Urothelium cell line (cell line): ENCODE measurements at regions not wholly inside any gene's neighbourhood (a gene's known extent, or its start where the extent isn't known, plus 50 kb on each side); places are given as distances from the start of the nearest gene placed in this dataset.

ENCODE experiments used
- DNase-seq: peaks from one replicate; pipeline ENCODE4 v3.0.0; 2011; ENCODE audit warnings: low spot score, mixed read lengths
- FAIRE-seq: peaks from 2 replicates; lab custom pipeline; 2011; peaks lifted over from hg19 to GRCh38; lab: Jason Lieb, UNC

DNA sequence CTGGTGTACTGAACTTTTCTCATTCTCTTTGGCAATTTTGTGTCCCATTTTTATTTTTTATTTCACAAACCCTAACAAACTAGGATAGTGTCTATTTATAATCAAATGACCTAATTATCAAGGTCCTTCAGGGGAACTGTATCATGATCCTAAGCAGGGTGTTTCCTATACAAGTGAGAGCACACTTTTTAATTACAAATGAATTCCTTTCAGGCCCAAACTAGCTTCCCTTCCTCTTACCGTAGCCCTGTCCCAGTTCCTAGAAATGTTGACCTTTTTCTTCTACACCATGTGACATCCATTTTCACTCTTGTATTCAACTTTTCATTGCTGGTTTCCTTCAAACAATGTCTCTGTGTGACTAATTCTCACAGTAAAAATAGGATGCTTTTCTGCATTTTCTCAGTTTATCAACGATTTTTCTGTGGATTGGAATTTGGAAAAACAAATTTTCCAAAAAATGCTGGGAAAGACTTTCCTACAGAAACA is 411.4 kb downstream of the CCDC91 start:
- DNase-seq (no peak), FAIRE-seq (no peak)

DNA sequence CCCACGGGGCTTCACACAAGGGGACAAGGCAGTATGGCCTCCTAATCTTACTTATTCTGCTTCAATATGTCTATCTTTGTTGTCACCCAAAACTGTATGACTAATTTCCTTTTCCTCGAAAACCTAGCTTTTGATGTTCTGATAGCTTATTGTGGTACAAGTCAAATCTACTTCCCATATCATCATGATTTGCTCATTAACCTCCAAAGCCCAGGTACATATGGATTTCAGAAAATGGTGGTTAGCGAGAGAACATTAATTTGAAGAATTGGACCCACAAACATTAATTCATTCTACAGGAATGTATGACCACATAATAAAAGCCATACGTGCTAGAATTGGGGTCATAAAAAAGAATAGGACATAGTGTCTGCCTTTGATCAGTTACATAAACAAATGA is 412.5 kb downstream of the CCDC91 start:
- DNase-seq (no peak), FAIRE-seq (no peak)

DNA sequence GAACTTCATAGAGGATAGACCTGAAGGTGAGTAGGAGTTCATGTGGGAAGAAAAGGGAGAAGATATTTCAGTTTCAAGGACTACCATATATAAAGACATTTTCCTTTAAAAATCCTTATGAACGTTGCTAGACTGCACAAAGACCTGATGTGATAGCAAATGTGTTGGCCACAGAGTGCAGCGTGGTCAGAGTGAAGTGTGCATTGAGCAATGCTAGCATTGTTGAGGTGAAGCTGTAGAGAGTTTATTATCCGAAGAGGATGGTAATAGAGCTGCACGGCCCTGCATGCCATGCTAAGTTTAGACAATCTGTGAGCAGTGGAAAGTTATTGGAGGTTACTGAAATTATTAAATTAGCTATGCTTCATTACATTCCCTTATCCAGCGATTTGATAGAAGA is 413.0 kb downstream of the CCDC91 start:
- no peak for FAIRE-seq

DNA sequence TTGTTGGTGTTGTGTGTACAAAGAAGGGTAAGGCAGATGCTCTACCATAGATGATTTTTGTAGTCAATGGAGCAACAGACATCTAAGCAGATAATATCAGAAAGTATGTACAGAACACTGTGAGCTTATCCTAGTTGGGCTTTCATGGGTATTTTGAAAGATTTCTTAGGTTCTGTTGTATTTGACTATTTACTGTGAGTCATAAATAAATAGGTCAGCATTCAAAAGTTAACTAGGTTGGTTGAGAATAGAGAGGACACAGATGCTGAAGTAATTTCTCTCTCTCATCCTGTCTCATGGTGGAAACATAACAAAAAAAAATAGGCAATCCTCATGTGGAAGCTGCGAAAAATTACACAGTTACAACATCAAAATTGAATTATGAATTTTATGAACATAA is 413.5 kb downstream of the CCDC91 start:
- no peak for FAIRE-seq
- DNase-seq: no peak

More for the DNA sequence above, 413.0 kb downstream of the CCDC91 start:
- DNase-seq: no peak

DNA sequence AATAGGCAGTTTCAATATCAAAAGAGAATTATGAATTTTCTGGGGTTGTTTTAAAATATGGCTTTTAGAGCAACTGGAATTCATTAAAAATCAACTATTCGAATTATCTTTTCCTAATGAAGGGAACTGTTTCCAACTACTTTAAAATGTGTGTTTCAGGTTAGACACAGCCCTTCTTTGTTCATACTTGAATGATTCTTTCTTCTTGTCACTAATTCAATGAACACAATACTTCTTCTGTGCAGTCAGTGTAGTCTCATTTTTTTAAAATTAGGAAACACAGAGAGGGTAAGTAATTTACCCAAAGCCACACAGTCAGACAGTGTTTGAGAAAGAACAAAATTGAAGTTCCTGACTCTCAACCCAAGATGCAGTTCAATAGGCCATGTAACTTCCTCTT is 414.0 kb downstream of the CCDC91 start:
- DNase-seq (no peak), FAIRE-seq (no peak)

DNA sequence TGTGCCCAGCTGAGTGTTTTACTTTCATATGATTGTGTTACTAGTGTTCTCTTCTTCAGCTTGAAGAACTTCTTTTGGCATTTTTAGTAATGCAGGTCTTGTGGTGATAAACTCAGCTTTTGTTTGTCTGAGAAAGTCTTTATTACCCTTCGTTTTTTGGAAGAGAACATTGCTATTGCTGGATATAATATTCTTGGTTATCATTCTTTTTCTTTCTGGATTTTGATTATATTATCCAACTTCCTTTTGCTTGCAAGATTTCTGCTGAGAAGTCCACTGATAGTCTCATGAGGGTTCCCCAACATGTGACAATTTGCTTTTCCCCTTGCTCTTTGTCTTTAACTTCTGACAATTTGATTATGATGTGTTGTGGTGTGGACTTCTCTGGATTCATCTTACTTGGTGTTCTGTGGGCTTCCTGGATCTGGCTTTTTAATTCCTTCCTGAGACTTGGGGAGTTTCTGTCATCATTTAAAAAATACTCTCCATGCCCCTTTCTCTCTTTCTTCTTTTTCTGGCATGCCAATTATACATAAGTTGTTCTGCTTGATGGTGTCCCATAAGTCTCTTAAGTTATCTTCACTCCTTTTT is 416.8 kb downstream of the CCDC91 start:
- no peak for FAIRE-seq
- no peak for DNase-seq

DNA sequence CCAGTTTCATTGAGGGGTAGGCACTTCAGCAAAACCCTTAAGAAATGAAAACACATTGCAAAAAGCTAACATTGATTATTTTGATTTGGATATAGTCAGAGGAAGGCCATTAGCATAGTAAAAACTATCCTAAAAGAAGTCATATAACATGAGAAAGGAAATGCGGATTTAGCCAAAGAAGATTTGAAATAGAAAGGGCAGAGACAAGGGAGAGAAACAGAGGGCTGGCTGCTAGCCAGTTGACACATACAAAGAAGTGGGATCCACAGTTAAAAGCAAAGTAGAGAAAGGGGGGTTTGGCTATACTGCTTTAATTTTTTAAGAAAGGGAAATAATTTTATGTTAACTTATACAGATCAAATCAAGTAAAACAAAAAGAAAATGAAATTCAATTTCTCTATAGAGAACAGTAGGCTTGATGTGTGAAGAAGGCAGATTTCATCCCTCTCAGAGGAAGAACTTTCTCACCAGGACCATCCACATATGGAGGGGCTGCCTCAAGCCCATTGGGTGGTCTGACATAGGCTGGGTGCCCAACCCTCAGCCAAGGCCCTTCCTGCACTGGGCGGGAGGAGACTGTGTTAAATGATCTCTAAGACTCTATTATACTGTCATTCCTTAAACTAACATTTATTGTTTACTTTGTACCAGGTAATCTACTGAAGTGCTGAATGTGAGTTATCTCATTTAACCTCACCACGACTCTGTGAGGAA is 420.3 kb downstream of the CCDC91 start:
- FAIRE-seq: no peak
- DNase-seq: no peak

DNA sequence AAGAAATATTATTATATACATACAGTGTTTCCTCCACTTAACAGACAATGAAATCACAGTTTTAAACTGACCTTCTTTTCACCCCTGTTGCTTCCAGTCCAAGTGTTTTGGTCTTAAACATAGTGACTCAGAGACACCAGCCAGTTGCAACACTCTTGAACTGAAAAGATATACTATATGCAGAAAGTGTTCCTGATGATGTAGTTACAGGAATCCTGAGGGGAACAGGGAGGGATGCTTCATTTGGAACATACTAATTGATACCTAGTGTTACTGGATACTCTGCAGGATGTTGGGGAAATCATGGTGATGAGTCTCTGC is 420.8 kb downstream of the CCDC91 start:
- no peak for DNase-seq
- FAIRE-seq: no peak

DNA sequence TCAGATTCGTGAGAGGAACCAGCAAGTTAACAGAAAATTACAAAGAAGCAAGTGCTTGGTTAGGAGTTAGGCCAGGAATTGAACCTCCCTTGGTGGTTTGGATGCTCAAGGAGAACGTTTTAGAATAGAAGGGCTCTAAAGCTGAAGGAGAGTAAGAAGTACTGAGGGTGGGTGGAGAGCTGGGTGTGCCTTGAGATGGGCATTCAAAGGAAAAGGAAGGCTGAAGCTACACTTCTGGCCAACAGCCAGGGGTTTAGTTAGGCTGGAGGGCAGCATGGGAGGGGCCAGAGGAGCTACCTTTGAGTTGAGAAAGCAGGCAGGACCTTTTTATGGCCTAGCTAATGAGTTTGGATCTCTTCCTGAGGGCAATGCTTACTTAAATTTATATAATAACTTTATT is 421.2 kb downstream of the CCDC91 start:
- DNase-seq: no peak
- FAIRE-seq: no peak

DNA sequence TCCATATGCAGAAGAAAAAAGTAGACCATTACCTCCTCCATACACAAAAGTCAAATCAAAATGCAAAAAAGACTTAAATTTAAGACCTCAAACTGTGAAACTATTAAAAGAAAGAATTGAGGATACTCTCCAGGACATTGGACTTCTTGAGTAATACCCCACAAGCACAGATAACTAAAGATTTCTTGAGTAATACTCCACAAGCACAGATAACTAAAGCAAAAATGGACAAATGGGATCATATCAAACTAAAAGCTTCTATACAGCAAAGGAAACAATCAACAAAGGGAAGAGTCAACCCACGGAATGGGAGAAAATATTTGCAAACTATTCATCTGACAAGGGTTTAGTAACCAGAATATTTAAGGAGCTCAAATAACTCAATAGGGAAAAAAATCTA is 427.9 kb downstream of the CCDC91 start:
- DNase-seq (no peak), FAIRE-seq (no peak)

DNA sequence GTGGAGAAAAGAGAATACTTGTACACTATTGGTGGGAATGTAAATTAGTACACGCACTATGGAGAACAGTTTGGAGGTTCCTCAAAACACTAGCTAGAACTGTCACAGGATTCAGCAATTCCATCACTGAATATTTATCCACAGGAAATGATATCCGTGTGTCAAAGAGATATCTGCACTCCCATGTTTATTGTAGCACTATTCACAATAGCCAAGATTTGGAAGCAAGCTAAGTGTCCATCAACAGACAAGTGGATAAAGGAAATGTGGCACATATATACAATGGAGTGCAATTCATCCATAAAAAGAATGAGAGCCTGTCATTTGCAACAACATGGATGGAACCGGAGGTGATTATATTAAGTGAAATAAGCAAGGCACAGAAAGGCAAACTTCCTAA is 428.5 kb downstream of the CCDC91 start:
- FAIRE-seq (no peak), DNase-seq (no peak)

DNA sequence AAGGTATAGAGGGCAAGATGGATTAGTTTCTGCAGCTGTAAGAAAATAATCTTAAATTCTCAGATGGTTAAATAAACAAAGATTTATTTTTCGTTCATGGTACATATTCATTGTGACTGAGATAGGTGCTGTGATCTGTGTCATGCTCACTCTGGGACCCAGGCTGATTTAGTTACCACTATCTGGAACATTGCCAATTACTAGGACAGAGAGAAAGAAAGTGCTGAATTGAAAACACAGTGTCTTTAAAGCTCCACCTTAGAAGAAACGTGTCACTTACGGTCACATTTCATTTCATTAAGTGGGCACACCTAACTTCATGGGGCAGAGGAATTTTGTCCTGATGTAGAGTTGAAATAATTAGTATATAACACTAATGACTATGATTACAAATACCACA is 430.0 kb downstream of the CCDC91 start:
- FAIRE-seq (no peak), DNase-seq (no peak)

DNA sequence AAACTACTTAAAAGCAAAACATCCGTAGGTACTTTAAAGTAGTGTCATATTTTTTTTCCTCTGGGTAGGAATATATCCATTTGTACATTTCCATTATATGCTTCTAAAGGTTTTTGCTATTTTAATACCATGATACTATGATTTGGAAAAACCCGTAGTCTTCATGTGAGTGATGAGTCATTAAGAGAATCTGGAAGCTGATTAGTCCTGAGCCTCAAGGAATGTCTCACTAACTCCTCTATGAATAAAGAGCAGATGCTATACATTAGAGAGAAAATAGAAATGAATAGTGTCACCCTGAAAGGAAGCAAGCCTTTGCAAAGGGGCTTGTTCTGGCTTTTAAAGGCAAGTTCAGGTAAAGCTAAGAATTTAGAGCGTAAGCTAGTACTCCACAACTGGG is 432.1 kb downstream of the CCDC91 start:
- no peak for DNase-seq
- FAIRE-seq: no peak

DNA sequence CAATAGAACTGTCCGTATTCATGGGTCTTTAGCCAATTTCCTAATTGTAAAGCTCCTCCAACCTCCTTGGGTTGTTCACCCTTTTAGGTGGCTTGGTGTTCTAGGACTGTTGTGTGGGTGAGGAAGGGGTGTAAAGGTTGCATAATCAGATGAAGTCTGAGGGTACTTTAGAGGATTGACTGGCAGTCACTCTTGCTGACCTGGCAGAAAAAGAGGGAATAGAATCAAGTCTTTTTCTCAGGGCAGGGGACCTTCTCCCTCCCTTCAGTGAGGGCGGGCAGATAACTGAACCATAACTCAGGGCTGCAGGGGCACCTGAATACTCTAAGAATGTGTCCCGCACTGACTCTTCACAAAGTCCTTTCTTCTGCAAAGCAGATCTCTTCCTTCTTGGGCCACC is 436.2 kb downstream of the CCDC91 start:
- DNase-seq: no peak
- no peak for FAIRE-seq

DNA sequence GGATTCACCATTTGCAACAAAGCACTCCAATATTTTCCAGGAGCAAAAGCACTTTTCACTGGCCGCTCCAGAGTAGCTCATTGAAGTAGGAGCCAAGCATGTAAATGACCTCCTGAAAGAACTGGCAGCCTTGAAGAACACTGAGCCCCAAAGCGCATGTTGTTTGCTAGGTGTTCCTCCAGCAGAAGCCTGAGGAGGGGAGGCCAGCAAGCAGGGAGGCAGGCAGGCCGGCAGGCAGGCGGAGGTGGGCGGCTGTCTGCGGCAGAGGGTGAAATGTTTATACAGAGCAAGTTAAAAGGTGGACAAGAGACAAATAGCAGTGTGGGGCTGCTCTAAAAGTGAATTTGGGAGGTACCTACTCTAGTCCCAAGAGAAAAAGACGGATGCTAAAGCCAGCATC is 439.4 kb downstream of the CCDC91 start:
- FAIRE-seq (no peak), DNase-seq (no peak)

DNA sequence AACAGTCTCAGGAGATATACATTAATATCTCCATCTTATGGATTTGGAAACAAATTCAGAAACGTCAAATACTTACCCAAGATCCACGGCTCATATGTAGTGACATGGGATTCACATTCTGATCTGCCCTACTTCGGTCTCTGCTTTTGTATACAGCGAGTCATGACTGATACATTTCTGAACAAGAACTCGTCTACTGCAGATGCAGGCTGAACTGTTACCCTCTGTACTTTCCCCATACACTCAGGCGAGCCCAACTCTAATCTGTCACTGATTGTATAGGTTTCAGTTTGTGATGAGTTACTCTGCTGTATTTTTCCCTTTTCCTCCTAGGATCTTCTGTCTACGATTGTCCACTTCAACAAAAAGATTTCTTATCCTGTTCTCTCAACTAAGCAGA is 441.6 kb downstream of the CCDC91 start:
- FAIRE-seq (no peak), DNase-seq (no peak)

DNA sequence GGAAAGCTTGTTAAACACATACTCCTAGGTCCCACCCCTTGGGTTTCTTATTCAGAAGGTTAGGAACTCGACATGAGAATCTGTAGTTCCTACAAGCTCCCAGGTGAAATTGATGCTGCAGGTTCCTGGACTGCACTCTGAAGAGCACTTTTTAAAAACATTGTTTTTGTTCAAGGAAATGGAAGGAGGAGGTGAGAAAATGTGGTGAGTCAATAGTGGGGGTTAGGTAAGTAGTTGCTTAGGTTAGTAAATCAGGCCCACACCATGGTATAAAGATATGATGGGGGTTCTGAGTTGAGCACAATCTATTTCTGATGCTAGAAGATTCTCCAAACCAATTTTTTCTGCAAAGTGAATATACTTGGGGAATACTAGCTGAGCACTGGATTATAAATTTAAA is 450.3 kb downstream of the CCDC91 start:
- no peak for FAIRE-seq

DNA sequence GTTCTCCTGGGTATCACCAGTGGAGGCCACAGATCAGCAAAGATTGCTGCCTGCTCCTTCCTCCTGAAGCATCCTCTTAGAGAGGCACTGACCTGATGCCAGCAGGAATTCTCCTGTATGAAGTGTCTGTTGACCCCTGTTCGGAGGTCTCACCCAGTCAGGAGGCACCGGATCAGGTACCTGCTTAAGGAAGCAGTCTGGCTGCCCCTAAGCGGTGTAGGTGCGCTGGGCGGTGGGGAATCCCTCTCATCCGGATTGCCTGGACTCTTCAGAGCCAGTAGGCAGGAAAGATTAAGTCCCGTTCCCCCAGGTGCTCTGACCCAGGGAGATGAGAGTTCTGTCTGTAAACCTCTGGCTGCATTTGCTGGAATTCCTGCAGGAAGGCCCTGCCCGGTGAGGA is 455.2 kb downstream of the CCDC91 start:
- no peak for DNase-seq
- no peak for FAIRE-seq

More for the DNA sequence above, 450.3 kb downstream of the CCDC91 start:
- no peak for DNase-seq

DNA sequence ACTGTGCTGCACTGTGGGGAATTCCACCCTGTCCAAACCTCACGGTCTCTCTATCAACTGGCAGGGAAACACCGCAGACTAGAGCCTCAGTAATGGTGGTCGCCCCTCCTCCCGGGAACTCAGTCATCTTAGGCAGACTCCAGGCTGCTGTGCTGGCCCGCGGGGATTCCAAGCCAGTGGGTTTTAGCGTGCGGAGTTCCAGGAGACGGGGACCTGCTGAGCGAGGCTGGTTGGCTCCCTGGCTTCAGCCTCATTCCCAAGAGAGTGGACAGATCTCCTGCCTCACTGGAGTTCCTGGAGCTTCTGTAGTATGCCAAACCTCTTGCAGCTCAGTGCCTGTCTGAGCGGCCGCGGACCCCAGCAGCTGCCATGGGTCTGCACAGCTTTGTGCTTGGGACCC is 455.6 kb downstream of the CCDC91 start:
- FAIRE-seq: no peak

DNA sequence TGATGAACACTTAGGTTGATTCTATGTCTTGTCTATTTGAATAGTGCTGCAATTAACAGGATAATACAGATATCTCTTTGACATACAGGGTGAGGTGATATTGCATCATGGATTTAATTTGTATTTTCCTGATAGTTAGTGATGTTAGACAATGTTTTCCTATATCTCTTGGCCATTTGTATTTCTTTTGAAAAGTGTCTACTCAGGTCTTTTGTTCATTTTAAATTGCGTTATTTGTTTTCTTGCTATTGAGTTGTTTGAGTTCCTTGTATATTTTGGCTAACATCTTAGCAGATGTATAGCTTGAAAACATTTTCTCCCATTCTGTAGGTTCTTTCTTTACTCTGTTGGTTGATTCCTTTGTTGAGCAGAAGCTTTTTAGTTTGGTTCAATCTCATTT is 460.6 kb downstream of the CCDC91 start:
- FAIRE-seq: no peak
- no peak for DNase-seq

More for the DNA sequence above, 455.6 kb downstream of the CCDC91 start:
- DNase-seq: no peak

DNA sequence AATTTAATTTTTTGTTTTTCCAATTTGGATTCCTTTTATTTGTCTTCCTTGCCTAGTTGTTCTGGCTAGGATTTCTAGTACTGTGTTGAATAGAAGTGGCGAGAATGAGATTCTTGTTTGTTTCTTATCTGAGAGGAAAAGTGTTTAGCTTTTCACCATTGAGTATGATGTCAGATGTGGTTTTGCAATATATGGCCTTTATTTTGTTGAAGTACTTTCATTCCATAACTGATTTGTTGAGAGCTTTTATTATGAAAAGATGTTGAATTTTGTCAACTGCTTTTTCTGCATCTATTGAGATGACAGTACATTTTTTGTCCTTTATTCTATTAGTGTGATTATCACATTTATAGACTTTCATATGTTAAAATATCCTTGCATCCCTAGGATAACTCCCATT is 462.0 kb downstream of the CCDC91 start:
- no peak for DNase-seq
- FAIRE-seq: no peak

DNA sequence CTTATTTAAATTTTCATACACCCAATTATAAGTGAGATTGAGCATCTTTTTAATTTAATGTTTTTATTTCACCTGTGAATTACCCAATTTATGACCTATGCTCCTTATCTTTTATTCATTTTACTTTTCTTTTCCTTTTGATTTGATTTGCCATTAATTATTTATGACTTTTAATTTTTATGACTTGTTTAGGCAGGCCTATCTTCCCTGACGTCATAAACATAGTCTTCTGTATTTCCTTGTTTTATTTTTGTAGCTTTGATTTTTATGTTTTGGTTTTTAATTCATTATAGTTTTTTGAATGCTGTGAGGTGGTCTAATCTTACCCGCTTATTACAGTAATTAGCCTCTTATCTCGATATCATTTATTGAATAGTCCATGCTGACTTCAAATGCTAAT is 467.1 kb upstream of the FAR2 start:
- no peak for DNase-seq

DNA sequence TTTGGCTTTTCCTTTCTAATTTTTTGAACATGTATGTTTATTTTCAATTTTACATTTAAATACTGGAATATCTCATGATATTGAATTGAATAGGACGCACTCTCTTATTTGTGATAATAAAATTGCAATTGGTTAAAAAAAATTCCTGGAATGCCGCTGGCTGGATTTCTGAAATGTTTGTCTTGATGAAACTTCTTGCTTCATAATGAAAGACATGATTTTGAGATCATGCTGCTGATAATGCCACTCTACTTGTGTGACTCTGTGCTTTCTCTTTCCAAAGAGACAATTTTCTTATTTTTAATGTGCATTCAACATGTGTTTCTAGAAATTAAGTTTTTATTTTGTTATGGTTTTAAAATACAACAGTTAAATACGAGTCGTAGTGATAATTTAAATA is 465.7 kb upstream of the FAR2 start:
- FAIRE-seq (no peak), DNase-seq (no peak)

More for the DNA sequence above, 467.1 kb upstream of the FAR2 start:
- no peak for FAIRE-seq
